ENCODE measurements at regions not wholly inside any gene's neighbourhood (a gene's known extent, or its start where the extent isn't known, plus 50 kb on each side); places are given as distances from the start of the nearest gene placed in this dataset.
"Not testable (repeated sequence)": the region's sequence is repeated elsewhere in the genome, so short reads cannot be mapped to it uniquely, and the experiment has no call there.

DNA sequence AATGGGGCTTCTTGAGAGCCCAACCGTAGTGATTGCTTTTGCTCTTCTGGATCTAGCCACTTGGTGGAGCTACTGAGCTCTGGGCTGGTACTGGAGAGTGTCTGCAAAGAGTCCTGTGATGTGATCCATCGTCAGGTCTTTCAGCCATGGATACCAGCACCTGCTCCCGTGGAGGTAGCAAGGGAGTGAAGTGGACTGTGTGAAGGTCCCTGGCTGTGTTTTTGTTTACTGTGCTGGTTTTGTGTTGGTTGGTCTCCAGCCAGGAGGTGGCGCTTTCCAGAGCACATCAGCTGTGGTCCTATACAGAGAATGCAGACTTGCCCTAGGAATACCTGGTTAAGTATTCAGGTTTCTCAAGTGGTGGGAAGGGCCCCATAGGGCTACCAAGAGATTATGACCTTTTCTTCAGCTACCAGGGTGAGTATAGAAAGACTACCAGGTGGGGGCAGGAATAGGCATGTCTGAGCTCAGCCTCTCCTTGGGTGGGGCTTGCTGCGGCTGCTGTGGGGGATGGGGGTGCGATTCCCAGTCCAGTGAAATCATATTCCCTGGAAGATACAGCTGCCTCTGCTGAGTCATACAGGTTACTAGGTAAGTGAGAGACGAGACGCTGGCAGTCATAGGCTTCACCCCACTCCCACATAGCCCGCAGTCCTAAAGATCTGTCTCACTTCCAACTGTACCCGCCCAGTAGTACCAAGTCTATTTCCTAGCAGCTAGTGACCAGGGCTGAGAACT, 733.7 kb downstream of the ZNF385D start:
- no peak for DNase-seq

DNA sequence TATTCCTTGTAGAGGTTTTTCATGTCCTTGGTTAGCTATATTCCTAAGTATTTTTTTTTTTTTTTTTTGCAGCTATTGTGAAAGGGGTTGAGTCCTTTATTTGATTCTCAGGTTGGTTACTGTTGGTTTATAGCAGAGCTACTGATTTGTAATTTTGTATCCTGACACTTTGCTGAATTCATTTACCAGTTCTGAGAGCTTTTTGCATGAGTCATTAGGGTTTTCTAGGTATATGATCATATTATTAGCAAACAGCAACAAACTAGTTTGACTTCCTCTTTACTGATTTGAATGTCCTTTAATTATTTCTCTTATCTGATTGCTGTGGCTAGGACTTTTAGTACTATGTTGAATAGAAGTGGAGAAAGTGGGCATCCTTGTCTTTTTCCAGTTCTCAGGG, 737.4 kb downstream of the ZNF385D start:
- no peak for DNase-seq

DNA sequence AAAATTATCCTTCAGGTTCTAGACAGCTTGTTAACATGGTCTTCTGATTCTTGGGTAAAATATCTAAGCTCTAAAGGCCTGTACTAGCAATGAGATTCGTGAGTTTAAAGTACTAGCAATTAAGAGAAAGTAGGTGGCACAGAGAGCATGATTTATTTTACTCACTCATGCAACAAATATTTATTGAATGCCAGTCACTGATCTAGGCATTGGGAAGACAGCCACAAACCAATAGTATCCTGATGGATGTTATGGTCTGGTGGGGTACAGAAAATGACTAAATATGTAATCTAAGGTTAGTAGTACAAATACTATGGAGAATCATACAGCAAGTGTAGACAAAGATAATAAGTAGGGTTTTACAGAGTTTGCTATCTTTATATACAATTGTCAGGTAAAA, 751.3 kb downstream of the ZNF385D start:
- no peak for DNase-seq

DNA sequence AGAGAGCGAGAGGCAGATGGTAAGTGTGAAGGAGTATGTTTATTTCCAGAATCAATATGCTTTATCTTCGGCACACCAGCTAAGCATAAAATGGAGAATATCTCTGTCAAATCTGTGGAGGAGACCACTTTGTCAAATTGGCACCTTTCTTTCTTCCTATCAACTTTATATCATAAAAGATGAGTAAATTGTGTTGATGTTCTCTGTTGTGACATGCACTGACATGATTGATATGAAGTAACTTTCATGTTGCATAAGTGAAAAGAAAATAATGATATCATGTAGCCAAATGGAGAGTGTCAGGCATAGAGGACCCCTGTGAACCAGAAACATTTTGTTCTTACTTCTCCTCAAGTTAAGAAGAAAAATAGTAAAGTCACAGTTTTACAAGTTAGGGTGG, 753.8 kb downstream of the ZNF385D start:
- DNase-seq, result no peak

DNA sequence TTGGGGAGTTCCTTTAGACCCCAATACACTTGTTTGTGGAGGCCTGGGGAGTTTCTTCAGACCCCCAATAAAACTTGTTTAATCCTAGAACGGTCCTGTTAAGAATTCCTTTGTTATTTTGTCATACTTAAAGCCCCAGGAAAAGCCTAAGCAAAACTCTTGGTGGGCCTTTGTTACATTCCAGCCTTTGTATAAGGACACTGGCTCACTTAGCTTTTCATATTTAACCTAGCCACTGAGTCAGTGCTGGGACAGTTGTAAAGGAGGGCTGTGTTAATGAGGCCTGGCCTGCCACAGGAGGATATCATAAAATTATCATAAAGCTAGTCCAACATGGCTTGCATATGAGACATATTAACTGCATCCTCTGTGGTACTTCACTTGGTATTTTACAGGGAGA, 760.1 kb downstream of the ZNF385D start:
- no peak for DNase-seq

DNA sequence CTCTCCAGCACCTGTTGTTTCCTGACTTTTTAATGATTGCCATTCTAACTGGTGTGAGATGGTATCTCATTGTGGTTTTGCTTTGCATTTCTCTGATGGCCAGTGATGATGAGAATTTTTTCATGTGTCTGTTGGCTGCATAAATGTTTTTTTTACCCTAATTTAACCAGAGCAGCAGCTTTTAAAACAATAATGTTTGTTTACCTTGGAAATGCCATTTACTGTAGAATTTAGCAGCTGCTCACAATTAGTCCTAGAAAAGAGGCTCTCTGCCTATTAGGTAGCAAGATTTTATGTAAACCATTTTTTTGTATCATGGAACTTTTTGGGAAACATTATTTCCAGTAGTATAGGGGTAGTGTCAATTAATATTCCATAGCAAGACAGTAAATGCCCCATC, 761.4 kb downstream of the ZNF385D start:
- DNase-seq, result not testable (repeated sequence)

DNA sequence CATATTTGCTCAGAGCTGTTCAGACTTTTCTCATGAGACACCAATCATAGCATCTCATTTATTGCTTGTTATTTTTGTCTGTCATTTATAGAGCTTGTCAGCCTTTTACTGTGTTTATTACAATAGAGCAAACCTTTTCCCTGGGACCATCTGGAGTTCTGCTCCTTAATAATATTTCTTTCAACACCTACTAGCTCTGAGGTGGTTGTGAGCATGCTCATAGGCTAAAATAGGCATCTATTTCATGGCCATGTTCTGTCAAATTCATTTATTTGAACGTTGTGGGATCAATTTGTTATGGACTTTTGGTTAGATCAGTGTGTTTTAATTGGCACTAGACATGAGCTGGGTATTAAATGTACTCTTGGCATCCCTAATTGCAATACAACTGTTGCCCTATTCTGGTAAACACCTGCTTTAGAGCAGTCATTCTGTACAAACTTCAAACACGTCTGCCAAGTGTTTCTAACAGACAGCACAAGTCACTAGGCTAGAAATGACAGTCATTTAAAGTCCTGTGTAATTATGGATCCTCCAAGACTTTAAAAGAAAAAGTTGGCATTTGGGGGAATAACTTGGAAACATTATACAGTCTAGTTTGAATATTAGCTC, 766.3 kb downstream of the ZNF385D start:
- DNase-seq, result no peak

DNA sequence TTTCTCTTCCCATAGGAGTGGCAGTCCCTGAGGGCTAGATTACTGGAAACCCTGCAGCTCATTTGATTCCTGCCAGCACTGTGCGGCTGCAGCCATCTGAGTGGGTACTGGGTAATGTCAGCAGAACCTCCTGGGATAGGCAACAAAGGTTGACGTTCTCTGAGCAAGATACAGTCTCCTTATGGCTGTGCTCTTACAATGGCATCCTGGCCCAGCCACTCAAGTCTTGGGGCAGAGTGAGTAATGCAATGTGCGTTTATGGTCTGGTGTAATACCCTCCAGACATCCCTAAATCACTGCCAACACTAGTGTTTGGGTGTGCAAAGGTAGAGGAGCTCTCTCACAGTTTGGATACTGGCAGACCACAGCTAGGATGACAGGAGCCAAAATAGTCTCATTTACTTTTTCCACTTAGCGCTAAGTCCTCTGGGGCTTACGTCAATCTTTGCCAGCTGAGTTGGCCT, 775.8 kb downstream of the ZNF385D start:
- no peak for DNase-seq

DNA sequence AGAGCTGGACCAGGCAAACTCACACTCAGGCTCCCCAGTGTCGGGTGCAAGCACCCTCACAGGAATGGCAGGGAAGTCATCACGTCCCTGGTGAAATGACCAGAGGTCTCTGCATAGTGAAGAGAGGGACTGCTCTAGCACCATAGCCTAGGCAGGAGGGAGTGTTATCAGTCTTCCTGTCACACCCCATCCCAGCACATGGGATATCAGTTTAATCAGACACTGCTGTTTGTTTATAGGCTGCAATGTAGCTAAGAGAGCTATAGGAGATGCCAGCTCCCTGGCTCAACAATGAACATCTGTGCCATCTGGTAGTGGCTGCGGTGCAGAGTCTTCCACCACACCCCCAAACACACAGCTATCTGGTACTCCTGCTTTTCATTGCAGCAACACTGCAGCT, 776.6 kb downstream of the ZNF385D start:
- no peak for DNase-seq

DNA sequence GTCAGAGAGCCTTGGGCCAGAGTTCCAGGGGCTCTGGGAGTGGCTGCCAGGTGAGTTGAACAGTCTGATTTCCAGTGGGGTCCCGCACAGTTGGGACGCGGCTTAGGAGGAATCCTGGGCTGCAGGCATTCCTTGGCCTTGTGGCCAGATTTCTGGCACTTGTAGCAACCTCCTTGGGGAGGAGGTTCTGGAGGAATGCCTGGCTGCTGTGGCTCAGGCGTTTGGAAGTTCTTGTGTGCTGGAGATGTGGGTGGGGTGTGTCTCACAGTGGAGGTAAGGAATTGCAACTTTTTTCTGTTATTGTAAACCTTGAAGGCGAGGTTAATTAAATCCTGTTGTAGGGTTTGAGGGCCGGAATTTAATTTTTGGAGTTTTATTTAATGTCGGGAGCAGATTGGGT, 780.2 kb downstream of the ZNF385D start:
- not testable (repeated sequence) for DNase-seq

DNA sequence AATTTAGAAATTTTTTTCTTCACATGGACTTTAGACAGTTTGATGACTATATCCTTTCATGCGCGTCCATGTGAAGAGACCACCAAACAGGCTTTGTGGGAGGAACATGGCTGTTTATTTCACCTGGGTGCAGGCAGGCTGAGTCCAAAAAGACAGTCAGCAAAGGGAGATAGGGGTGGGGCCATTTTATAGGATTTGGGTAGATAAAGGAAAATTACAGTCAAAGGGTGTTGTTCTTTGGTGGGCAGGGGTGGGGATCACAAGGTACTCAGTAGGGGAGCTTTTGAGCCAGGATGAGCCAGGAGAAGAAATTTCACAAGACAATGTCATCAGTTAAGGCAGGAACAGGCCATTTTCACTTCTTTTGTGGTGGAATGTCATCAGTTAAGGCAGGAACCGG, 781.5 kb upstream of the SGO1 start:
- DNase-seq, result not testable (repeated sequence)

DNA sequence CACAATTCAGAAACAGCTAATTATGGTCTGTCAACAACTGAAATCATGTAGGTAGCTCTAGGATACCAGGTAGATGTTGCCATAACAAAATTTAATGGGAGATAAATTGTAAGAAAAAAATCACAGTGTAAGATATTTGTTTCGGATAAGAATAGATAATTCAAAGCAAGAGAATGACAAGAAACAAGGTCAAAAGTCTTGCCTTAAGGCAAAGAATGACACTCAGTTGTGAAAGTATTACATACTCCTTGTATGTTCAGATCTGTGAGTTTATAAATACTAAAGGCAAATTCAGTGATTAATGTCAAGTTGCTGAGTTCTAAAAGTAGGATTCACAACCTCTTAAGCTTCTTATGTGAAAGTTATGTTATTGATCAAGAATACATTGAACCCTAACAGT, 772.2 kb upstream of the SGO1 start:
- no peak for DNase-seq

DNA sequence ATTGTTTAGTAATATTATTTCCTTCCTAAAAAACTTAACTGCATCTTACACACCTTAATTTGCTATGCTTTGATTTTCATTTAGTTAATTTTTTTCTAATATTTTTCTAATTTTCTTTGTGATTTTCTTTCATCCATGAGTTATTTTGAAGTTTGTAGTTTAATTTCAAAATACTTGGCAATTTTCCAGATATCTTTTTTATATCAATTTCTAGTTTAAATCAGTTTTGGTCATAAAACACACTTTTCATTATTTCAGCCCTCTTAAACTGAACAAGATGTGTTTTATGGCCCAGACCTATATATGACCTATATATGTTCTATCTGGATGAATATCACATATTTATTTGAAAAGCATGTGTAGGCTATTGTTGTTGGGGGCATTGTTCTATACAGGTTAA, 759.9 kb upstream of the SGO1 start:
- no peak for DNase-seq

DNA sequence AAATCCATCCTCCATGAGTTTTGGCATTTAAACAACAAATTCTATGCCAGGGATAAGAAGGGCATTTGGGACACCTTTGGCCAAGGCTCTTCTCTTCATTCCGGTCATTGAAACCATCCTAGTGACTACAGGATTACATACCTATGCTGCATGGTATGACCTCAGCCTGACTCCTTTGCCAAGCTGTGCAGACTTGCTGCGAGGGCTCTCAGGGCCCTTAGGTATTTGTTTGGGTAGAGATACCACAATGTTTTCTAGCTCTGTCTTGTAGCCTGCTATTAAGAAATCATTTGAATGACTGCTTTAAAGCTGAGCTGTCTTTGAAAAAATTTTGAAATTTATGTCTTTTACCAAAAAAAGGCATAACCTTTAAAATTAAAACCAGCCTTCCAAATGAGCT, 749.8 kb upstream of the SGO1 start:
- no peak for DNase-seq

DNA sequence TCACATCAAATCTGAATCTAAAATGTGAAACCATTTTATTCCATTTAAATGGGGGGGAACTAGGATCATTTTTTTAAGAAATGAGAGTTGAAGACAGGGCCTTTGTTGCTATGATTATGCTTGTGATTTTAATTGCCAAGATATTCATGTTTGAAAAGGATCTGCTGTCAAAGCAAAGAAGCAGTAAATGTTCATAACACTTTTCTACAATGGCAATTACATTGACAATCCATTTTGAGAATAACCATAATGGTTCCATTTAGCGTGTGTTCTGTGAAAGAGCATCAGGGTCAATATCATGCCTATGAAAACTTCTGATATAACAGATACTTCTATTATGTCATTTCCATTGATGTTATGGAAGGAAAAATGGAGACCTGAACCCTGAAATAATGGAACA, 745.8 kb upstream of the SGO1 start:
- no peak for DNase-seq

DNA sequence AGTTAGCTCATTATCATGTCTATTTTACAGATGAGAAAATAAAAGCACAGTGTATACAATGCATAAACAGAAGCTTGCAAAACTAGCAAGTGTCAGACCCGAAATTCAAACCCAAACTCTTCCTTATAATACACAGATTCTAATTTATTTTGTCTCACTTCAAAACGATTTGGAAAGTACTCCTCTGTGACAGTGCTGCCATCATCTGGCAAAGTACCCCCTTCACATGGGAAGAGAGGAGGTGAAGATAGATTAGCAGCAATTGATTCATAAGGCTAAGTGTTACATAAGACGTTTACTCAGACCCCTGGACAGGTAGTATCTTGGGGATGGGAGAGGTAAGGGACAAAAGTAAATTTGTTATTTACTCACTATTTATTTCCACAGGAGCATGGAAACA, 744.0 kb upstream of the SGO1 start:
- no peak for DNase-seq

DNA sequence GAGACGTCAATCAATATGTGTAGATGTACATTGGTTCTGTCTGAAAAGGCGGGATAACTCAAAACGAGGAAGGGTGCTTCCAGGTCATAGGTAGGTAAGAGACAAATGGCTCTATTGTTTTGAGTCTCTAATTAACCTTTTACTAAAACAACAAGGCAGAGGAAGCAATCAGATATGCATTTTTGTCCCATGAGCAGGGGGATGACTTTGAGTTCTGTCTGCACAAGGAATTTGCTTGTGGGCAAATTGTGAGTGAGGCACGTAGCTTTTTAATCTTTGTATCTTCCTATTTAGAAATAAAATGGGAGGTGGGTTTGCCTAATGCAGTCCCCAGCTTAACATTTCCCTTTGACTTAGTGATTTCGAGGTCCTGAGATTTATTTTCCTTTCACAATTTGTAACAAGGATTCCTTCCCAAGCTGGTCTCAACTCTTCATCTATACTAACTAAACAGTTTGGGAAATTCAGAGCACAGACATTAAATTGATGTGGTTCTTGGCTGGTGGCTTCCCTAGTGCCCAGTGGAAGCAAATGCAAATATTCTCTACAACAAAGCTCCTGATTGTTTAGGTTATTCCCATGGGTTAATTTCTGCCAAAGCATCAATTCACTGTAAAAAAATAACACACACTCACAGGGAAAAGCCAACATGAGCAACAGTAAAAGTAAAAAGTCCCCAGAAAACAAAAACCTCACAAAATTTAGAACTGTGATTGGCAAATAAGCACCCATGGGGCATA, 738.8 kb upstream of the SGO1 start:
- no peak for DNase-seq

DNA sequence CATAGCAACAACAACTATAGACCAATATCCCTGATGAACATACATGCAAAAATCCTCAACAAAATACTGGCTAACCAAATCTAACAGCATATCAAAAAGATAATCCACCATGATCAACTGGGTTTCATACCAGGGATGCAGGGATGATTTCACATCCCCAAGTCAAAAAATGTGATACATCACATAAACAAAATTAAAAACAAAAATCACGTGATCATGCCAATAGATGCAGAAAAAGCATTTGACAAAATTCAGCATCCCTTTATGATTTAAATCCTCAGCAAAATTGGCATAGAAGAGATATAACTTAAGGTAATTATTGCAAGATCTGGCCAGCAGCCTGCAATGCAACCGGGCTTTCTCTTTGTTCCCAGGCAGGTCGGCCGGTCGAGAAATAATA, 735.1 kb upstream of the SGO1 start:
- not testable (repeated sequence) for DNase-seq

DNA sequence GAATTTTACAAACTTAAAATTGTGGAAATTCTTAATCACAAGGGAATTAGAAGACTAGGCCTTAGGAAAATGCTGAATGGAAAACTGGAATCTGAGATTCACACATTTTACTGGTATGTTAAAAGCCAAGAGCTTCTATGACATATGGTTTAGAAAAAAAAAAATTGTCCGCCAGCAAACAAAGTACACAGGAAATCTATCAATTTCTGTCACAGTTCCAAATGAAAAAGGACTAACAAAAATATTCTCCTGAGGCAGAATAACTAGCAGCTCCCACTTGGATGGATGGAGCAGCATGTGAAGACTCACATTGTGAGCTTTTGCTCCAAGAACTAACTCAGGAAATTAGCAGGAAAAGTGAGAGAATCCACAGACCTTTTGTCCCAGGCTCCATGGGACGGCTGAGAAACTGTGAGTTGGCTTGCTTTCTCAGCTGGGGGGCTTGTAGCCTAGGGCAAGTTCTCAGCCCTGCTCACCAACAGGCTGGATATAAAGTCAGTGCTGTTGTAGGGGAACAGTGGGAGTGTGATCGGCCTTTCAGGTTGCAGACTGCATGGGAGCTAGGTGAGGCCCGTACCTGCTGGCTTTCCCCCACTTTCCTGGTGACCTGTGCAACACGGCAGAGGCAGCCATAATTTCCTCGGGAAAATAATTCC, 731.1 kb upstream of the SGO1 start:
- no peak for DNase-seq

DNA sequence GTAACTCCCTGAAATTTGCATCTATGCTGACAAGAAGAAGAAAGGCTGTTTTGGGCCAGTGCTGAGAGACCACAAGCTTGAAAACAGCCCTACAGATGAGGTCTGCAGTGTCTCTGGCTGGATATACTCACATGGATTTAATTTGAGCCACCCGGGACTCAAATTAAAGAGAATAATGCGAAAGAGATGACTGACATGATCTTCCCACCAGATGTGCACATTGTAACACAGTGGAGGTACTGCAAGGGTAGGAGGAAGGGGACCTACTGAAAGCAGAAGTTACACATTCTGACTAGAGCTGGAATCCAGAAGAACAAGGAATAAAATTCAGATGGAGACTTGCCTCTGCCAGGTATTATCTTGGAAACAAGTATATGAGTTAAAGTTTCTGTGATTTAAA, 728.3 kb upstream of the SGO1 start:
- no peak for DNase-seq

DNA sequence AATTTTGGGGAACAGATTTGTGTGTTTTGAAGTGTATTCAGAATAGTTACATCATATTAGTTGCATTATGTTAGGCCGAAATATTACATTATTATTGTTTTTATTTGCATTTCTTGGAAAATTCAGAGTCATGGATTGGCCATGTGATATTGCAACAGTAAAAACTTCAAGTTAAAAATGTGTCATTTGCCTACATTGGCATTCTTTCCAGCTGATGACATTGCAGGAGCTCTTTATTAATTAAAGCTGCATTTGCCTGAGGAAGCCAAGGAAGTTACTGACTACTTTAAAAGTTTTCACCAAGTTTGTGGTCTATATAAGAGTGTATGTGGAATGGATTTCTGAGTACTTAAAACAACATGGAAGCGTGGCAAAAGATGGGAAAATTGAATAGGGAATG, 726.4 kb upstream of the SGO1 start:
- DNase-seq, result no peak

DNA sequence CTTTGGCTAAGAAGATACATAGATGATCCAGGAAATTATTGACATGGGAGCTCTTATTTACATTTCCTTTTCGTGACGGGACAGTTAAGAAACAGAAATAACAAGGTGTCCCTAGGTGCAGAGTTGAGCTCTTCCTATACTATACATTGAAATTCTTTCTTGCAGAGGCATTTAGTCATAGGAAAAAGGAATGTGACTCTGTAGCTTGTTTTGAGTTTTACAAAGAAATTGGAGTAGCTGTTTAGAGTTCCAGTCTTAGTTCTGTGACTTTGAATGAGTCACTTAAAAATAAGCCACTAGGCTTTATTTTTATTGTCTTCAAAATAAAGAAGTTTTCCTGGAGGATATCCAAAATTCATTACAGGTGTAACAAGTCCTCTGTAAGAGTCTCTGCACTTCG, 723.5 kb upstream of the SGO1 start:
- no peak for DNase-seq

DNA sequence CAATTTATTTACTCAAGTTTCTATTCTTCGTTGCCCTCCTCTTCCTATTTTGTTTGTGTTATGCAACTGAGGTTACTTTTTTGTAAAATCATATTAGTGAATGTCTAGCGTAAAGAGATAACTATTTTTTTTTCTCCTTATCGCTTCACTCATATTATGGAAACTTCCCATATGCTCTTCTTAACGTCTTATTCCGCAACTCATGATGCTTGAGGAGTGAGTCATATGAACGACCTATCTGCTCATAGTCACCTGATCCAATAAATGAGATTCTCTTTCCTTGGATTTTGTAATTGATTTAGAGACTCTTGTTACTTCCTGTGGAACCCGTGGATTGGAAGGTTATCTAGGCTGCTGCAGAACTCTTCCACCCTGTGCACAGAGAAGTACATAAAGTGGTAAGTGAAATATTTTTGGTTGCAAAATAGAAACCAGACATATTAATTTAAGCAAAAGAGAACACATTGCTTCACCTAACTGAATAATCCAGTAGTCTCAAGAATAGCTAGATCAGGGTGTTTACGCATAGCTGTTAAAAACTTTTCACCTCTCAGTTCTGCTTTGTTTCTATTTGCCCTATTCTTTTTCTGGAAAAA, 719.3 kb upstream of the SGO1 start:
- DNase-seq, result no peak

All from CD4-positive, alpha-beta T cell treated with Interleukin-4 for 4 hours (primary cell).